GM12875 (cell line): ENCODE measurements at regions not wholly inside any gene's neighbourhood (a gene's known extent, or its start where the extent isn't known, plus 50 kb on each side); places are given as distances from the start of the nearest gene placed in this dataset.

ENCODE experiments used
- H3K4me3 ChIP-seq: one replicate; pipeline ENCODE4 v1.5.1; 2011; ENCODE audit warnings: low read depth, low read length, control low read depth
- CTCF ChIP-seq: IDR thresholded peaks from 2 replicates; pipeline ENCODE4 v1.5.1; 2011; ENCODE audit warnings: low read depth, mild to moderate bottlenecking, control low read depth, inconsistent platforms, low read length, moderate library complexity, borderline replicate concordance; ENCODE audit not compliant: insufficient read depth

GRCh38 chr4:129346036-129346435 lies 250.1 kb downstream of the C4orf33 start:
- no peak overlapping the region for H3K4me3 ChIP-seq
- no peak for TF ChIP-seq CTCF

- no peak for TF ChIP-seq CTCF
- H3K4me3 ChIP-seq: no peak overlapping the region
Observed at GRCh38 chr4:129346734-129347133, 250.8 kb downstream of the C4orf33 start.

DNA sequence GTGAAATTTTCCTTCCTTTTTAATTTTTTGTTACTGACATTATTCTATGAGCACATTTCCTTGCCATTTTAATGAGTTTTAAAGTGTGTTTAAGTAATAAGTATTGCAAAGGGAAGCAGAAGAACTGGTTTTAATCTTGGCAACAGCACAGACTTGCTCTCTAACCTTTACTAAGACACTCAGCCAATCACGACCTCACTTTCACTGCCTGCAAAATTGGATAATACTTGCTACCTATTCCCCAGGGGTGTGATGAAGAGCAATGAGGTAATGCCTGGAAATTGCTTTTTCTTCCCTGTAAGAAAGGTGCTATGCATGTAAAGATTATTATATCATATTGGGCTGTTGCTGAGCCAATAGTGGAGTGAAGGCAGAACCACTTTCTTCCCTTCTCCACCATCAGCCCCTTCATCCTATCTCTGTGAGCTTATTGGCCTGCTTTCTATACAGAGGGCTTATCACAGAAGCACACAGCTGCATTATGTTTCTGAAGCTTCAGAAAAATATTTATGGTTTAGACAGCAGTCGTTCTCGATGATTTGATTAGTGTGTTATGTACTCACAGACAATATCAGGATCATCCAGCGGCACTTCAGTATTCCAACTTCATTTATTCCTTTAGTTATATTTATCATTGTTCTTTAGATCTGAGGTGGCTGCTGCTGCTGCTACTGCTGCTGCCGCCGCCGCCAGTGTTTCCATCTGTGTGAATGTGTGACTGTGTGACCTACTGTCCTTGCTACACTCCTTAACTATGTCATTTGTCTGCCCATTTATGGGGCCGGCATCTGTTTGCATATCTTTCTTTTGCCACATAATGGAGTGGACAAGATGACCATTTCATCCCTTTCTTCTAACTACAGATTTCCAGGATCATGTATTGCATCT lies 255.1 kb downstream of the C4orf33 start:
- no peak overlapping the region for H3K4me3 ChIP-seq
- TF ChIP-seq CTCF: no peak

- no peak for TF ChIP-seq CTCF
- H3K4me3 ChIP-seq: no peak overlapping the region
Observed at GRCh38 chr4:129352480-129352879, 256.5 kb downstream of the C4orf33 start.

GRCh38 chr4:129353490-129353889 lies 257.5 kb downstream of the C4orf33 start:
- no peak overlapping the region for H3K4me3 ChIP-seq
- TF ChIP-seq CTCF: no peak

DNA sequence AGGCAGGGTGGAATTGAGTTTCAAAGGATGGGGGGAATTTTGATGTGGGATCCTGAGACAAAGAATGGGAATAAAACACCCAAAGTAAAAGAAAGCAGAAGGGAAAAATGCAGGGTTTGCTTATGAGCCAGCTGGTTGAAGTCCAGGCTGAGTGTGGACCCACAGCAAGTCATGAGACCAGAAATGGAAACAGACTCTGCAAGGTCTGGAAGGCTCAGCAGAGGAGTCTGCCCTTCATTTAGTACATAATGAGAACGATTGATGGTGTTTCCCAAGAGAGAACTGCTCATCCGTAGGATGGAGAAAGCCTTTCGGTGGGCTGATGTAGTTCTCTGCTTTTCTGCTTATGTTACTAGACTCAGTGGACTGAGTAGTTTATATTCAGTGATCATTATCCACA lies 259.1 kb downstream of the C4orf33 start:
- H3K4me3 ChIP-seq: no peak overlapping the region
- TF ChIP-seq CTCF: no peak

DNA sequence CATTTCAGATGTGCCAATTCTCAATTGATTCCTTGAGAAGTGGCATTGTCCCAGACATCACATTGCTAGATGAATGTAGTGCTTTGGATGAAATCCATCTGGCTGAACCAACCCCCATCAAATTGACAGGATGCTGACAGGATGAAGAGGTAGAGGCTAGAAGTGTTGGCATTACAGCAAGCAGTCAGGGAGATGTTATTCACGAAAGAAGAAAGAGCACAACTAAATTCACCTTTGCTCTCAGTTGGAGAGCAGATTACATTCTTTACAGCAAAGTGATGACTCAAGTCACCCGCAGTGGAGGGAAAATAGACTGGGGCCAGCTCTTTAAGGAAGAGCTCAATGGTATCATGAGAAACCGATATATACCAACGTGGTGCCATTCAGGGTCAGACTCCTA lies 259.6 kb downstream of the C4orf33 start:
- H3K4me3 ChIP-seq: no peak overlapping the region
- no peak for TF ChIP-seq CTCF
